ENCODE measurements at regions not wholly inside any gene's neighbourhood (a gene's known extent, or its start where the extent isn't known, plus 50 kb on each side); places are given as distances from the start of the nearest gene placed in this dataset.

DNA sequence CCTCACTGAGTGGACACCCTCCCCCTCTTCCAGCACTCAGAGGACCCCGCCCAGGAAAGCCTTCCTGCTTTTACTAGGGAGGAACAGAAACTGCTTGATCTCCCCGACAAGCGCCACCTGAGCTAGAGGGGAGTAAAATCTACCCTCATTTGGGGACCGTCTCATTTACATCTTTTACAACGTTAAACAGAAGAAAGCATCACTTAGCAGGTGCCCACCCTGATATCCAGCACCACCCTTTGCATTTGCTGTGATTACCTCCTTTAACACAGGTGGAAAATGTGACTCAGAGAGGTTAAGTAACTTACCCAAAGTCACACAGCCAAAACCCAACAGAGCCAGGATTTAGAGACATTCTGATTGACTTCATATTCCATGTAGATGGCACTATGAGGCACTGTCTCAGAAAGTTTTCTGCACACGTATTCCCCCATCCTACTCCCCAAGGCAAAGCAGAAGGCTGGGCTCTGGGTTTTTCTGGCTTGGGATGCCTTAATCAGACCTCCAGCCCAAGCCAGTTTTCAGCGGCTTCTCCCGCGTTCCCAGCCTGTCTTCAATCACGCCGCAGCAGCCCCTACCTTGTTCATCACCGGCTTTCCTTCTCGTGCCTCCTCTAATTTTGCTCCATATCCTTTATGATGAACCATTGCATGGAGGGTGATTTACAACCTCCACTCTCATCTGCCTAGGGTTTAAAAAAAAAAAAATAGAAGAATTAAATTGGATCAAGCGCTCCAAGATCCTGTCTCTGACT lies 314.6 kb upstream of the PROK2 start:
- no peak overlapping the region for H2AK5ac ChIP-seq (ENCODE audit: low read depth, low read length)
- DNase-seq (no peak), ATAC-seq (ENCODE audit: low read depth) (no peak)
- no peak overlapping the region for H3K18ac ChIP-seq (ENCODE audit: low read depth, low read length)
- H3K36me3 ChIP-seq (ENCODE audit: control insufficient read depth, insufficient read depth, low read length), result no peaks in the 10 kb centered on the region
- no TSS peak for BruUV-seq (replicated peaks)
- H2BK20ac ChIP-seq (ENCODE audit: low read depth, low read length), result no peak overlapping the region
- H2BK5ac ChIP-seq (ENCODE audit: low read depth, low read length, poor library complexity, severe bottlenecking), result no peak overlapping the region
- H4K8ac ChIP-seq (ENCODE audit: low read depth in 2 of 2, low read length in 2 of 2), result no peak overlapping the region
- no peaks in the 10 kb centered on the region for H3K9me1 ChIP-seq (ENCODE audit: insufficient read depth, low read length)
- in situ Hi-C loops (cut with MboI; ENCODE audit: low sequenced_read_pairs) (no loop called here), dilution Hi-C loops (cut with HindIII; ENCODE audit: low sequenced_read_pairs, unreplicated experiment) (no loop called here), intact Hi-C loops (cut with micrococcal nuclease) (no loop called here)
- ChIA-PET CTCF (no interaction called here), POLR2A (ENCODE audit: unreplicated experiment) (no interaction called here)
- H4K5ac ChIP-seq (ENCODE audit: low read depth, low read length), result no peak overlapping the region
- no peak overlapping the region for H4K91ac ChIP-seq (ENCODE audit: insufficient read depth, low read depth, low read length)
- H3K27ac ChIP-seq (ENCODE audit: insufficient read depth, low read length), result no peak overlapping the region
- H2AFZ ChIP-seq (replicated peaks; ENCODE audit: low read length, poor library complexity), result no peak overlapping the region
- no peak overlapping the region for H2AK9ac ChIP-seq (replicated peaks; ENCODE audit: low read depth, low read length, poor library complexity)
- no peak overlapping the region for H3K4me3 ChIP-seq (ENCODE audit: insufficient read depth, low read depth, low read length)
- no peaks in the 10 kb centered on the region for H4K20me1 ChIP-seq (ENCODE audit: insufficient read depth, low read length)
- no peaks in the 10 kb centered on the region for H3K9me3 ChIP-seq (ENCODE audit: control insufficient read depth, insufficient read depth, low read length)
- TF ChIP-seq SMC3 (IDR thresholded peaks at IDR 0.05; ENCODE audit: low read depth, low read length) (no peak), CEBPB (IDR thresholded peaks at IDR 0.05; ENCODE audit: low read depth, low read length) (no peak), MAZ (IDR thresholded peaks at IDR 0.05; ENCODE audit: borderline replicate concordance, low read depth, low read length) (no peak), USF2 (IDR thresholded peaks at IDR 0.05; ENCODE audit: low read depth, low read length) (no peak), BHLHE40 (IDR thresholded peaks at IDR 0.05; ENCODE audit: low read depth, low read length) (no peak), MAFK (IDR thresholded peaks at IDR 0.05; ENCODE audit: low read depth, low read length) (no peak), RAD21 (IDR thresholded peaks at IDR 0.05; ENCODE audit: low read length) (no peak), RFX5 (IDR thresholded peaks at IDR 0.05; ENCODE audit: low read depth, low read length) (no peak), FOS (IDR thresholded peaks at IDR 0.05; ENCODE audit: low read depth, low read length) (no peak), POLR2A (IDR thresholded peaks at IDR 0.05; ENCODE audit: low read depth, low read length) (no peak), MXI1 (IDR thresholded peaks at IDR 0.05; ENCODE audit: borderline replicate concordance, low read depth, low read length) (no peak), RCOR1 (IDR thresholded peaks at IDR 0.05; ENCODE audit: insufficient replicate concordance, low read length) (no peak)
- TF ChIP-seq, protein P1, sequence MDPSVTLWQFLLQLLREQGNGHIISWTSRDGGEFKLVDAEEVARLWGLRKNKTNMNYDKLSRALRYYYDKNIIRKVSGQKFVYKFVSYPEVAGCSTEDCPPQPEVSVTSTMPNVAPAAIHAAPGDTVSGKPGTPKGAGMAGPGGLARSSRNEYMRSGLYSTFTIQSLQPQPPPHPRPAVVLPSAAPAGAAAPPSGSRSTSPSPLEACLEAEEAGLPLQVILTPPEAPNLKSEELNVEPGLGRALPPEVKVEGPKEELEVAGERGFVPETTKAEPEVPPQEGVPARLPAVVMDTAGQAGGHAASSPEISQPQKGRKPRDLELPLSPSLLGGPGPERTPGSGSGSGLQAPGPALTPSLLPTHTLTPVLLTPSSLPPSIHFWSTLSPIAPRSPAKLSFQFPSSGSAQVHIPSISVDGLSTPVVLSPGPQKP (IDR thresholded peaks at IDR 0.05; ENCODE audit: borderline replicate concordance, low read depth, low read length), result no peak
- TF ChIP-seq, protein P2, sequence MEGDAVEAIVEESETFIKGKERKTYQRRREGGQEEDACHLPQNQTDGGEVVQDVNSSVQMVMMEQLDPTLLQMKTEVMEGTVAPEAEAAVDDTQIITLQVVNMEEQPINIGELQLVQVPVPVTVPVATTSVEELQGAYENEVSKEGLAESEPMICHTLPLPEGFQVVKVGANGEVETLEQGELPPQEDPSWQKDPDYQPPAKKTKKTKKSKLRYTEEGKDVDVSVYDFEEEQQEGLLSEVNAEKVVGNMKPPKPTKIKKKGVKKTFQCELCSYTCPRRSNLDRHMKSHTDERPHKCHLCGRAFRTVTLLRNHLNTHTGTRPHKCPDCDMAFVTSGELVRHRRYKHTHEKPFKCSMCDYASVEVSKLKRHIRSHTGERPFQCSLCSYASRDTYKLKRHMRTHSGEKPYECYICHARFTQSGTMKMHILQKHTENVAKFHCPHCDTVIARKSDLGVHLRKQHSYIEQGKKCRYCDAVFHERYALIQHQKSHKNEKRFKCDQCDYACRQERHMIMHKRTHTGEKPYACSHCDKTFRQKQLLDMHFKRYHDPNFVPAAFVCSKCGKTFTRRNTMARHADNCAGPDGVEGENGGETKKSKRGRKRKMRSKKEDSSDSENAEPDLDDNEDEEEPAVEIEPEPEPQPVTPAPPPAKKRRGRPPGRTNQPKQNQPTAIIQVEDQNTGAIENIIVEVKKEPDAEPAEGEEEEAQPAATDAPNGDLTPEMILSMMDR (conservative IDR thresholded peaks at IDR 0.05; ENCODE audit: low read depth, low read length), result no peak
- peaks cover 48% of the 10 kb centered on the region for H3K27me3 ChIP-seq (ENCODE audit: control insufficient read depth, insufficient read depth, low read length)
- WGBS, 2 experiments (ENCODE audit: extremely low coverage in 2 of 2, insufficient read length in 1 of 2), result 20% methylated on average over 2 of the region's 14 CpGs; no CpG with 5 or more reads in 1 of the 2 experiments
- H3K14ac ChIP-seq (replicated peaks; ENCODE audit: low read depth, low read length), result no peak overlapping the region
- H3K23ac ChIP-seq (ENCODE audit: low read depth, low read length), result no peak overlapping the region
- H3K79me1 ChIP-seq (ENCODE audit: low read depth in 1 of 2, low read length in 2 of 2), result no peaks in the 10 kb centered on the region
- no peak overlapping the region for H3K4ac ChIP-seq (ENCODE audit: low read depth, low read length)
- no peak overlapping the region for H2BK120ac ChIP-seq (ENCODE audit: low read depth, low read length)
- H3K4me2 ChIP-seq (ENCODE audit: low read depth, low read length), result no peak overlapping the region
- H3K4me1 ChIP-seq (ENCODE audit: control insufficient read depth, insufficient read depth, low read length), result no peaks in the 10 kb centered on the region
- H3K9ac ChIP-seq (ENCODE audit: low read depth, low read length), result no peak overlapping the region
- no peak overlapping the region for H2BK15ac ChIP-seq (ENCODE audit: low read depth, low read length)
- H3K56ac ChIP-seq (ENCODE audit: extremely low read depth, insufficient read depth, low read length), result no peak overlapping the region

Data from IMR-90 (cell line).